ENCODE measurements at regions not wholly inside any gene's neighbourhood (a gene's known extent, or its start where the extent isn't known, plus 50 kb on each side); places are given as distances from the start of the nearest gene placed in this dataset.

- Histone ChIP-seq H3K4me2 (ENCODE audit: low read depth, low read length) (no peak overlapping the region), H3K79me1 (ENCODE audit: low read depth in 1 of 2, low read length in 2 of 2) (no peaks in the 10 kb centered on the region), H3K4me3 (ENCODE audit: insufficient read depth, low read depth, low read length) (no peak overlapping the region), H3K9me1 (ENCODE audit: insufficient read depth, low read length) (no peaks in the 10 kb centered on the region), H4K5ac (ENCODE audit: low read depth, low read length) (no peak overlapping the region; the same call in 1 of the 2 replicates), H3K9ac (ENCODE audit: low read depth, low read length) (no peak overlapping the region), H3K9me3 (ENCODE audit: control insufficient read depth, insufficient read depth, low read length) (no peaks in the 10 kb centered on the region), H3K4me1 (ENCODE audit: control insufficient read depth, insufficient read depth, low read length) (peaks cover 14% of the 10 kb centered on the region), H2AK9ac (replicated peaks; ENCODE audit: low read depth, low read length, poor library complexity) (no peak overlapping the region), H2BK20ac (ENCODE audit: low read depth, low read length) (no peak overlapping the region), H2AFZ (replicated peaks; ENCODE audit: low read length, poor library complexity) (no peak overlapping the region), H2BK15ac (ENCODE audit: low read depth, low read length) (no peak overlapping the region), H2BK120ac (ENCODE audit: low read depth, low read length) (no peak overlapping the region), H2AK5ac (ENCODE audit: low read depth, low read length) (no peak overlapping the region), H3K56ac (ENCODE audit: extremely low read depth, insufficient read depth, low read length) (no peak overlapping the region), H3K23ac (ENCODE audit: low read depth, low read length) (no peak overlapping the region), H3K14ac (replicated peaks; ENCODE audit: low read depth, low read length) (no peak overlapping the region), H3K27ac (ENCODE audit: insufficient read depth, low read length) (no peak overlapping the region), H3K4ac (ENCODE audit: low read depth, low read length) (no peak overlapping the region), H3K36me3 (ENCODE audit: control insufficient read depth, insufficient read depth, low read length) (no peaks in the 10 kb centered on the region), H3K27me3 (ENCODE audit: control insufficient read depth, insufficient read depth, low read length) (peaks cover 10% of the 10 kb centered on the region; the same call in 1 of the 2 replicates), H2BK5ac (ENCODE audit: low read depth, low read length, poor library complexity, severe bottlenecking) (no peak overlapping the region), H3K18ac (ENCODE audit: low read depth, low read length) (no peak overlapping the region), H4K91ac (ENCODE audit: insufficient read depth, low read depth, low read length) (no peak overlapping the region), H4K20me1 (ENCODE audit: insufficient read depth, low read length) (no peaks in the 10 kb centered on the region), H4K8ac (ENCODE audit: low read depth in 2 of 2, low read length in 2 of 2) (peak overlapping the region; percentile 34 to 48; a peak in 1 of 4 replicates)
- in situ Hi-C loops (cut with MboI; ENCODE audit: low sequenced_read_pairs): no loop called here
- dilution Hi-C loops (cut with HindIII; ENCODE audit: low sequenced_read_pairs, unreplicated experiment): no loop called here
- DNase-seq (no peak), ATAC-seq (ENCODE audit: low read depth) (peak; percentile 71)
- intact Hi-C loops (cut with micrococcal nuclease): no loop called here
- ChIA-PET CTCF (interaction anchor here (0.8 to 1.4 kb wide), 2 partner anchors 9 to 18 kb away, joined by 3 to 6 read pairs; no protein-coding TSS in a partner anchor), POLR2A (ENCODE audit: unreplicated experiment) (no interaction called here)
- 40% methylated on average over 2 of the region's 6 CpGs; no CpG with 5 or more reads in 1 of the 2 experiments for WGBS, 2 experiments (ENCODE audit: extremely low coverage in 2 of 2, insufficient read length in 1 of 2)
- no TSS peak for BruUV-seq (replicated peaks)
- no peak for TF ChIP-seq RAD21 (IDR thresholded peaks at IDR 0.05; ENCODE audit: low read length)
- no peak for TF ChIP-seq USF2 (IDR thresholded peaks at IDR 0.05; ENCODE audit: low read depth, low read length)
- TF ChIP-seq RFX5 (IDR thresholded peaks at IDR 0.05; ENCODE audit: low read depth, low read length): no peak
- no peak for TF ChIP-seq BHLHE40 (IDR thresholded peaks at IDR 0.05; ENCODE audit: low read depth, low read length)
- no peak for TF ChIP-seq SMC3 (IDR thresholded peaks at IDR 0.05; ENCODE audit: low read depth, low read length)
- TF ChIP-seq MAFK (IDR thresholded peaks at IDR 0.05; ENCODE audit: low read depth, low read length): no peak
- TF ChIP-seq MXI1 (IDR thresholded peaks at IDR 0.05; ENCODE audit: borderline replicate concordance, low read depth, low read length): no peak
- no peak for TF ChIP-seq POLR2A (IDR thresholded peaks at IDR 0.05; ENCODE audit: low read depth, low read length)
- TF ChIP-seq CTCF (conservative IDR thresholded peaks at IDR 0.05; ENCODE audit: low read depth, low read length): no peak
- no peak for TF ChIP-seq ELK1 (IDR thresholded peaks at IDR 0.05; ENCODE audit: borderline replicate concordance, low read depth, low read length)
- TF ChIP-seq NFE2L2 (IDR thresholded peaks at IDR 0.05; ENCODE audit: low read depth, low read length): no peak
- no peak for TF ChIP-seq CEBPB (IDR thresholded peaks at IDR 0.05; ENCODE audit: low read depth, low read length)
- no peak for TF ChIP-seq FOS (IDR thresholded peaks at IDR 0.05; ENCODE audit: low read depth, low read length)
Measured at GRCh38 chr9:134236001-134236421, 71.6 kb upstream of the RNU6ATAC start.
